ENCODE measurements at regions not wholly inside any gene's neighbourhood (a gene's known extent, or its start where the extent isn't known, plus 50 kb on each side); places are given as distances from the start of the nearest gene placed in this dataset.

DNA sequence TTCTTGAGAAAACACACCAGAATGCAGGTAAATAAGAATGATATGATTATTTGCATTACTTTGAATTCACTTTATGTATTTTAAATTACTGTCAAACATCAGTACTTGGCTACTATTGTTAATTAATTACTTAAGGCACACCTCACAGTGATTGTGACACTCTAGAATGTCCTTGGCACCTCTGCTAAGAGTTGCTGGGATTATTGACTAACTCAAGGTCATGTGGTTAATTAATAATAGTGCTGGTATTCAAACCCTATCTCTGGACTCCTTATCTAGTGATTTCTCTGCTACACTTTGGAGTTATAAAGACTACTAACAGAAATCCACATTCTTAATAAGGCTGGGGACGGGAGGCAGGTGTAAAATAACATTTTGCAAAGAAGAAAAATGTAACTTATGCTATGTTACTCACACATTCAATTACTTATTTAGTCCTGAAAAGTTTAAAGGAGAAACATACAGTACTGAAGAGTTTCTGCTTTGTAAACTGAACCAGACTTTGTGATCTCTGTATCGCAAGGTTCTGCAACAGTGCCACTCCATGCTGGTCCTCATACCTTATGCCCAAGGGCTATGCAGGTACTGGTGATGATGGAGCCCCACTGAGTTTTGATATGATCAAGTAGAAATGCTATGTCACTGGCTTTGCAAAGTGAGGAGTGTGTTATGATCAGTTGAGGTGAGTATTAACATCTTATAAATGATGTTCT, 242.7 kb downstream of the MID1IP1 start:
- intact Hi-C loops (cut with DNase I) = no loop called here
- ATAC-seq = peak in 1 of 2 donors; percentile 62

GRCh38 chrX:39047174-39047573, 245.9 kb downstream of the MID1IP1 start:
- peak in 1 of 2 donors; percentile 71 for ATAC-seq
- no peak for TF ChIP-seq CTCF (IDR thresholded peaks at IDR 0.05)
- intact Hi-C loops (cut with DNase I) = no loop called here

More for the DNA sequence above, 242.7 kb downstream of the MID1IP1 start:
- Histone ChIP-seq H3K27ac (no peak overlapping the region), H3K4me3 (no peak overlapping the region), H3K36me3 (no peaks in the 10 kb centered on the region), H3K27me3 (ENCODE audit: low read depth) (no peaks in the 10 kb centered on the region), H3K4me1 (no peaks in the 10 kb centered on the region), H3K9me3 (no peaks in the 10 kb centered on the region)
- DNase-seq = no peak
- TF ChIP-seq CTCF (IDR thresholded peaks at IDR 0.05) = no peak

GRCh38 chrX:39049975-39050374, 248.7 kb downstream of the MID1IP1 start:
- Histone ChIP-seq H3K27ac (no peak overlapping the region), H3K9me3 (no peaks in the 10 kb centered on the region), H3K4me3 (no peak overlapping the region), H3K27me3 (ENCODE audit: low read depth) (no peaks in the 10 kb centered on the region), H3K36me3 (no peaks in the 10 kb centered on the region), H3K4me1 (no peaks in the 10 kb centered on the region)
- TF ChIP-seq CTCF (IDR thresholded peaks at IDR 0.05) = no peak
- DNase-seq (no peak), ATAC-seq (no peak)
- intact Hi-C loops (cut with DNase I) = no loop called here

More at GRCh38 chrX:39047174-39047573, 245.9 kb downstream of the MID1IP1 start:
- Histone ChIP-seq H3K4me3 (no peak overlapping the region), H3K36me3 (no peaks in the 10 kb centered on the region), H3K4me1 (no peaks in the 10 kb centered on the region), H3K9me3 (no peaks in the 10 kb centered on the region), H3K27ac (no peak overlapping the region), H3K27me3 (ENCODE audit: low read depth) (no peaks in the 10 kb centered on the region)
- DNase-seq = no peak

DNA sequence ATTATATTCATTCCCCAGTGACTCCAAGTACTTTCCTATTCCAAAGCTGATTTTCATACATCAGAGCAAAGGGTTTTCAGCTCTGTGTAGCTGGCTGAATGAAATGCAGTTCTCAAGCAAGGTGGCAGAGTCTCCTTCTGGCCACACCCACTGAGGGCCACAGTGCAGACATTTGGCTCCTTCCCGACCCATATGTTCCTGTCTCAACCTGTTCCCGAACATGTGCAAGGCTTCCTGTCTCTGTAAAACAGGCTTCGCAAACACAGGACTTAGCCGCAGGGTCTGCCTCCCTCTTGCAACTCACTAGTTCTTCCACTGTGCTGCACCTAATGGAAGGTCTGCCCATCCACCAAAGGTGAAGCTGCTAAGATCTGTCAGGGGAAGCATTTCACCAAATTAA, 249.2 kb downstream of the MID1IP1 start:
- H3K9me3 ChIP-seq = no peaks in the 10 kb centered on the region
- H3K27ac ChIP-seq = no peak overlapping the region
- H3K36me3 ChIP-seq = no peaks in the 10 kb centered on the region
- H3K4me1 ChIP-seq = no peaks in the 10 kb centered on the region
- ATAC-seq = no peak
- no peak for TF ChIP-seq CTCF (IDR thresholded peaks at IDR 0.05)
- H3K4me3 ChIP-seq = no peak overlapping the region
- intact Hi-C loops (cut with DNase I) = no loop called here
- no peaks in the 10 kb centered on the region for H3K27me3 ChIP-seq (ENCODE audit: low read depth)
- DNase-seq = no peak

DNA sequence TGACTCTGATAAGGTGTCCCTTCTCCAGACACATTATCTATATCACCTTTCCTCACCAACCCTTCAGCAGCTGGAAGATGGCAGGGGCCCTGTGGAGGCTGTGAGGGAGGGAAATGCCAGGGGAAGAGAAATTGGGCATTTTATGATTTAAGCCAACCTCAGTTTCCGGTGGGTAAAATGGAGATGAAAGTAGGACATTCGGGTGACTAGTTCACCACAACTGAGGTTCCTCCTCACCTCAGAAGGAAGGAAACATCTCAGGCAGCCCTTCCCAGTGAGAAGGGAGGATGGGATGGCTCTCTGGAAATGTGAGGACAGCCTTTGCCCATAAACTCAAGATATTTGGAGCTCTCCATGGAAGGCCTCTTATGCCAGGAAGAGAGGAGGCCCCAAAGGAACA, 251.5 kb downstream of the MID1IP1 start:
- no peaks in the 10 kb centered on the region for H3K4me1 ChIP-seq
- no peaks in the 10 kb centered on the region for H3K9me3 ChIP-seq
- ATAC-seq (no peak), DNase-seq (no peak)
- H3K27me3 ChIP-seq (ENCODE audit: low read depth) = no peaks in the 10 kb centered on the region
- no peak for TF ChIP-seq CTCF (IDR thresholded peaks at IDR 0.05)
- H3K36me3 ChIP-seq = no peaks in the 10 kb centered on the region
- intact Hi-C loops (cut with DNase I) = no loop called here
- no peak overlapping the region for H3K4me3 ChIP-seq
- H3K27ac ChIP-seq = no peak overlapping the region

All from lower lobe of right lung (tissue), 2 donors.